HG03108 (cell line): ENCODE measurements at regions not wholly inside any gene's neighbourhood (a gene's known extent, or its start where the extent isn't known, plus 50 kb on each side); places are given as distances from the start of the nearest gene placed in this dataset.
"Not testable (repeated sequence)": the region's sequence is repeated elsewhere in the genome, so short reads cannot be mapped to it uniquely, and the experiment has no call there.

Experiments
- ATAC-seq: cut with Tn5 transposase; IDR thresholded peaks from one replicate; pipeline ENCODE4 v1.9.1; 2021; ENCODE audit warnings: moderate library complexity; ENCODE audit not compliant: unreplicated experiment

- ATAC-seq: no peak
Observed at GRCh38 chr1:208344202-208344857, 100.1 kb upstream of the PLXNA2 start.

GRCh38 chr1:208347191-208347590 is 103.0 kb upstream of the PLXNA2 start:
- no peak for ATAC-seq

GRCh38 chr1:208349694-208350330 is 105.6 kb upstream of the PLXNA2 start:
- no peak for ATAC-seq

- ATAC-seq: no peak
Observed at GRCh38 chr1:208350815-208351214, 106.6 kb upstream of the PLXNA2 start.

GRCh38 chr1:208351838-208352237 is 107.7 kb upstream of the PLXNA2 start:
- ATAC-seq: no peak

- ATAC-seq: not testable (repeated sequence)
Observed at GRCh38 chr1:208353797-208354196, 109.6 kb upstream of the PLXNA2 start.

GRCh38 chr1:208357644-208358507 is 113.7 kb upstream of the PLXNA2 start:
- no peak for ATAC-seq

GRCh38 chr1:208358651-208359050 is 114.5 kb upstream of the PLXNA2 start:
- no peak for ATAC-seq

GRCh38 chr1:208362011-208362410 is 117.8 kb upstream of the PLXNA2 start:
- no peak for ATAC-seq

- ATAC-seq: no peak
Observed at GRCh38 chr1:208366559-208366958, 122.4 kb upstream of the PLXNA2 start.

- no peak for ATAC-seq
Observed at GRCh38 chr1:208369045-208369444, 124.9 kb upstream of the PLXNA2 start.

- no peak for ATAC-seq
Observed at GRCh38 chr1:208369658-208370057, 125.5 kb upstream of the PLXNA2 start.

- ATAC-seq: no peak
Observed at GRCh38 chr1:208374391-208374941, 130.3 kb upstream of the PLXNA2 start.

GRCh38 chr1:208381481-208381880 is 137.3 kb upstream of the PLXNA2 start:
- ATAC-seq: no peak

GRCh38 chr1:208387908-208388811 is 144.0 kb upstream of the PLXNA2 start:
- no peak for ATAC-seq

GRCh38 chr1:208393416-208393815 is 149.2 kb upstream of the PLXNA2 start:
- ATAC-seq: no peak

GRCh38 chr1:208393826-208394225 is 149.6 kb upstream of the PLXNA2 start:
- no peak for ATAC-seq

- no peak for ATAC-seq
Observed at GRCh38 chr1:208397286-208397685, 153.1 kb upstream of the PLXNA2 start.

GRCh38 chr1:208405014-208405413 is 160.8 kb upstream of the PLXNA2 start:
- ATAC-seq: no peak

- ATAC-seq: no peak
Observed at GRCh38 chr1:208409176-208409575, 165.0 kb upstream of the PLXNA2 start.

GRCh38 chr1:208410409-208410808 is 166.2 kb upstream of the PLXNA2 start:
- ATAC-seq: no peak
